Activated naive CD8-positive, alpha-beta T cell treated with anti-CD3 and anti-CD28 coated beads, Interleukin-2, amount 10 ng/mL, durations not matched to agents 7 days and 5 days (primary cell): ENCODE measurements at regions not wholly inside any gene's neighbourhood (a gene's known extent, or its start where the extent isn't known, plus 50 kb on each side); places are given as distances from the start of the nearest gene placed in this dataset.
"Not testable (repeated sequence)": the region's sequence is repeated elsewhere in the genome, so short reads cannot be mapped to it uniquely, and the experiment has no call there.

ENCODE experiments used
- ATAC-seq: fragments of 150-1000 bp; cut with Tn5 transposase; one replicate; pipeline ENCODE4 v1.10.0; 2021; ENCODE audit warnings: low read depth, moderate library complexity
- POLR2A ChIA-PET: fragments of 350-600 bp; sonication (Branson Sonifier 250); formaldehyde crosslinking; loops from one replicate; lab custom pipeline; 2021; ENCODE audit warnings: antibody characterized with exemption; lab: Charles Lee
- DNase-seq: peaks from one replicate; pipeline ENCODE4 v3.0.0; 2021
- H3K27ac Mint-ChIP-seq: one replicate; pipeline ENCODE4 v1.8.0; 2022; ENCODE audit warnings: mild to moderate bottlenecking, mixed read lengths
- H3K27me3 Mint-ChIP-seq: one replicate; pipeline ENCODE4 v1.8.0; 2022; ENCODE audit warnings: mild to moderate bottlenecking, moderate library complexity, mixed read lengths
- H3K36me3 Mint-ChIP-seq: one replicate; pipeline ENCODE4 v1.8.0; 2021; ENCODE audit warnings: mild to moderate bottlenecking, mixed read lengths
- H3K4me1 Mint-ChIP-seq: one replicate; pipeline ENCODE4 v1.8.0; 2021; ENCODE audit warnings: mixed read lengths
- H3K4me3 Mint-ChIP-seq: one replicate; pipeline ENCODE4 v1.8.0; 2022; ENCODE audit warnings: mild to moderate bottlenecking, moderate library complexity, mixed read lengths
- H3K9me3 Mint-ChIP-seq: one replicate; pipeline ENCODE4 v1.8.0; 2021; ENCODE audit warnings: mixed read lengths

GRCh38 chr2:128602038-128602698 lies 283.5 kb upstream of the HS6ST1 start:
- no peak overlapping the region for H3K4me3 Mint-ChIP-seq
- no peak overlapping the region for H3K27ac Mint-ChIP-seq
- no peaks in the 10 kb centered on the region for H3K9me3 Mint-ChIP-seq
- no peak for ATAC-seq
- no peaks in the 10 kb centered on the region for H3K36me3 Mint-ChIP-seq
- H3K27me3 Mint-ChIP-seq = no peaks in the 10 kb centered on the region
- no peak for DNase-seq
- POLR2A ChIA-PET = no interaction called here
- H3K4me1 Mint-ChIP-seq = no peaks in the 10 kb centered on the region

GRCh38 chr2:128602699-128603101 lies 284.0 kb upstream of the HS6ST1 start:
- Mint-ChIP-seq H3K9me3 (no peaks in the 10 kb centered on the region), H3K4me1 (no peaks in the 10 kb centered on the region), H3K27ac (no peak overlapping the region), H3K27me3 (no peaks in the 10 kb centered on the region), H3K4me3 (no peak overlapping the region), H3K36me3 (no peaks in the 10 kb centered on the region)
- DNase-seq (peak; percentile 11), ATAC-seq (no peak)
- POLR2A ChIA-PET = no interaction called here

- H3K4me1 Mint-ChIP-seq = no peaks in the 10 kb centered on the region
Measured at GRCh38 chr2:128603411-128603924, 284.8 kb upstream of the HS6ST1 start.

GRCh38 chr2:128604045-128604444 lies 285.4 kb upstream of the HS6ST1 start:
- POLR2A ChIA-PET = no interaction called here
- Mint-ChIP-seq H3K36me3 (no peaks in the 10 kb centered on the region), H3K9me3 (no peaks in the 10 kb centered on the region), H3K4me1 (no peaks in the 10 kb centered on the region), H3K4me3 (no peak overlapping the region), H3K27ac (no peak overlapping the region), H3K27me3 (no peaks in the 10 kb centered on the region)
- ATAC-seq (no peak), DNase-seq (no peak)

More at GRCh38 chr2:128603411-128603924, 284.8 kb upstream of the HS6ST1 start:
- POLR2A ChIA-PET = no interaction called here
- H3K9me3 Mint-ChIP-seq = no peaks in the 10 kb centered on the region
- DNase-seq = peak; percentile 11
- no peaks in the 10 kb centered on the region for H3K36me3 Mint-ChIP-seq
- ATAC-seq = no peak
- H3K27ac Mint-ChIP-seq = no peak overlapping the region
- H3K4me3 Mint-ChIP-seq = no peak overlapping the region
- H3K27me3 Mint-ChIP-seq = no peaks in the 10 kb centered on the region

- ATAC-seq, H3K36me3 Mint-ChIP-seq, H3K9me3 Mint-ChIP-seq, H3K27ac Mint-ChIP-seq, POLR2A ChIA-PET, H3K27me3 Mint-ChIP-seq, H3K4me1 Mint-ChIP-seq, H3K4me3 Mint-ChIP-seq: not testable (repeated sequence)
- peak; percentile 8 for DNase-seq
Measured at GRCh38 chr2:128604581-128604980, 285.9 kb upstream of the HS6ST1 start.

DNA sequence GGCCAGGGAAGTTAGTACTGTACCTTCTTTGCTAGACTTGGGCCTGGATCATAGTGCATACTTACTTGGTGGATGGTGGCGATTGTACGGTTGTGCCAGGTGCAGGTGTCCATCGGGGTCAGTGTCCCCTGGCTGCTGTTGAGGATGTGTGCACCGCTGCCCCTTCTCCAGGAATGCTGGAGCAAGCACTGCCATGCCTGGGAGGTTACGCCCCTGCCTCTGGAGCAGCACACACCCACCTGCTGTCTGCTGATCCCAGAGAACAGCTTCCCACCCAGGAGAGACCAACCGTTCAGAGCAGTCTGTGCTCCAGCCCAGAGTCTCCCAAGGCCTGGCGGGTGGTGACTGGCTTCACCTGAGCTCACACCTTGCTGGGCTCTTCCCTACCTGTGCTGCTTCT lies 286.8 kb upstream of the HS6ST1 start:
- Mint-ChIP-seq H3K27me3 (no peaks in the 10 kb centered on the region), H3K27ac (no peak overlapping the region), H3K4me3 (no peak overlapping the region), H3K36me3 (no peaks in the 10 kb centered on the region), H3K9me3 (no peaks in the 10 kb centered on the region), H3K4me1 (no peaks in the 10 kb centered on the region)
- POLR2A ChIA-PET = no interaction called here
- DNase-seq (peak; percentile 16), ATAC-seq (no peak)

GRCh38 chr2:128605931-128606330 lies 287.3 kb upstream of the HS6ST1 start:
- Mint-ChIP-seq H3K36me3 (no peaks in the 10 kb centered on the region), H3K27me3 (no peaks in the 10 kb centered on the region), H3K9me3 (no peaks in the 10 kb centered on the region), H3K27ac (no peak overlapping the region), H3K4me1 (no peaks in the 10 kb centered on the region), H3K4me3 (no peak overlapping the region)
- DNase-seq = peak; percentile 16
- no peak for ATAC-seq
- POLR2A ChIA-PET = no interaction called here

GRCh38 chr2:128606837-128607236 lies 288.2 kb upstream of the HS6ST1 start:
- no peak for ATAC-seq
- Mint-ChIP-seq H3K4me1 (no peaks in the 10 kb centered on the region), H3K27ac (no peak overlapping the region), H3K36me3 (no peaks in the 10 kb centered on the region), H3K27me3 (no peaks in the 10 kb centered on the region), H3K4me3 (no peak overlapping the region), H3K9me3 (no peaks in the 10 kb centered on the region)
- POLR2A ChIA-PET = no interaction called here
- DNase-seq = peak; percentile 17

GRCh38 chr2:128607440-128607839 lies 288.8 kb upstream of the HS6ST1 start:
- Mint-ChIP-seq H3K27me3 (no peaks in the 10 kb centered on the region), H3K36me3 (no peaks in the 10 kb centered on the region), H3K4me1 (no peaks in the 10 kb centered on the region), H3K27ac (no peak overlapping the region), H3K9me3 (no peaks in the 10 kb centered on the region), H3K4me3 (no peak overlapping the region)
- no peak for ATAC-seq
- POLR2A ChIA-PET = no interaction called here
- DNase-seq = peak; percentile 7

DNA sequence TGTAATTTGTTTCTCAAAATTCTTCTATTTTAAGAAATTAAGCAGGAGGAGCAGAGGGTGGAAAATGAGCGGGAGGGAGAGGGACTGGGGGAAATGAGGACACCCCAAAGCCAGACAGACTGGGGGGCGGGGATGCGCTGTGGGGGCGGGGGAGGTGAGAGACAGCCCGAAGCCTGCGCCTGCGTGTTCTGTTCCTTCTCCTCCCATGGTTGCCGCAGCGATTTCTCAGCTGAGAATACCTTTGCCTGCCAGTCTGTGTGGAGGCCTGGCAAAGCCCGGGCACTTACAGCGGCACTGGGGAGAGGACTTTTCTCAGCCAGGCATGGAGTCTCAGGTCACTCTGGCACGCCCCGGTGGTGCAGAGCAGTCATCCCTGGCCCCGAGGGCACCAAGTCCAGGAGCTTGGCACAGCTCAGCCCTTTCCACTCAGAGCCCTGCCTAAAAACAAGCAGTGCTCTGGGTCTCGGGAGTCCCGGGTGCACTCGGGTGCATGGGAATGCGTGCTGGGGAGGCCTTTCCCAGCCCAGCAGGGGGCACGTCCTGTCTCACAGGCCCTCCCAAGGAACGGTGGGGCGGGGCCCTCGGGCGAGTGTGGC lies 289.3 kb upstream of the HS6ST1 start:
- Mint-ChIP-seq H3K36me3 (no peaks in the 10 kb centered on the region), H3K4me1 (no peaks in the 10 kb centered on the region), H3K27me3 (no peaks in the 10 kb centered on the region), H3K9me3 (no peaks in the 10 kb centered on the region), H3K4me3 (no peak overlapping the region), H3K27ac (no peak overlapping the region)
- POLR2A ChIA-PET = no interaction called here
- DNase-seq = peak; percentile 18
- no peak for ATAC-seq

GRCh38 chr2:128608921-128609880 lies 290.5 kb upstream of the HS6ST1 start:
- H3K36me3 Mint-ChIP-seq = no peaks in the 10 kb centered on the region
- POLR2A ChIA-PET = no interaction called here
- no peaks in the 10 kb centered on the region for H3K4me1 Mint-ChIP-seq
- no peak overlapping the region for H3K27ac Mint-ChIP-seq
- ATAC-seq (no peak), DNase-seq (peak; percentile 10)
- no peak overlapping the region for H3K4me3 Mint-ChIP-seq
- H3K9me3 Mint-ChIP-seq = no peaks in the 10 kb centered on the region
- no peaks in the 10 kb centered on the region for H3K27me3 Mint-ChIP-seq

GRCh38 chr2:128610496-128610895 lies 291.8 kb upstream of the HS6ST1 start:
- no peaks in the 10 kb centered on the region for H3K9me3 Mint-ChIP-seq
- H3K4me1 Mint-ChIP-seq = no peaks in the 10 kb centered on the region
- POLR2A ChIA-PET = no interaction called here
- H3K27ac Mint-ChIP-seq = no peak overlapping the region
- H3K27me3 Mint-ChIP-seq = no peaks in the 10 kb centered on the region
- DNase-seq (no peak), ATAC-seq (no peak)
- no peak overlapping the region for H3K4me3 Mint-ChIP-seq
- no peaks in the 10 kb centered on the region for H3K36me3 Mint-ChIP-seq

- no peak overlapping the region for H3K4me3 Mint-ChIP-seq
- no peaks in the 10 kb centered on the region for H3K9me3 Mint-ChIP-seq
- no peaks in the 10 kb centered on the region for H3K4me1 Mint-ChIP-seq
- no peak overlapping the region for H3K27ac Mint-ChIP-seq
- peak; percentile 6 for DNase-seq
- H3K27me3 Mint-ChIP-seq = no peaks in the 10 kb centered on the region
- POLR2A ChIA-PET = no interaction called here
- no peaks in the 10 kb centered on the region for H3K36me3 Mint-ChIP-seq
- no peak for ATAC-seq
Measured at GRCh38 chr2:128611421-128612320, 293.0 kb upstream of the HS6ST1 start.
